ENCODE measurements at regions not wholly inside any gene's neighbourhood (a gene's known extent, or its start where the extent isn't known, plus 50 kb on each side); places are given as distances from the start of the nearest gene placed in this dataset.

DNA sequence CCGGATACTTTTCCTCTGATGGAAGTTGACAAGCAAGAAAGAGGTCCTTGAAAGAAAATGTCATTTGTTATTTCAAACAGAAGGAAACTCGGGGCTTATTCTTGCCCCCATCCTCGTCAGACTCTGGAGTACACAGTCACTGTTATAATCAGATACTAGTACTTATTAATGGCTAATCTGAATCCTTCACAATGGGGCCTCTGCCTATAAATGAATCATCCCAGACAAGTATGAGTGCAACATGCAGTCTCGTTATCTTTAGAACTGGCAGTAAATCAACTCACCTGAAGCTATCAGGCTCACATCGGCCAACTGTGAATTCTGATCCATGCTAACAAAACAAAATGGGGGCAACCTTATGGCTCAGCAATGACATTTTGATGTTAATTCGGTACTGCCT is 216.7 kb downstream of the GRIN2B start:
- DNase-seq (ENCODE audit: low read depth), result no peak

DNA sequence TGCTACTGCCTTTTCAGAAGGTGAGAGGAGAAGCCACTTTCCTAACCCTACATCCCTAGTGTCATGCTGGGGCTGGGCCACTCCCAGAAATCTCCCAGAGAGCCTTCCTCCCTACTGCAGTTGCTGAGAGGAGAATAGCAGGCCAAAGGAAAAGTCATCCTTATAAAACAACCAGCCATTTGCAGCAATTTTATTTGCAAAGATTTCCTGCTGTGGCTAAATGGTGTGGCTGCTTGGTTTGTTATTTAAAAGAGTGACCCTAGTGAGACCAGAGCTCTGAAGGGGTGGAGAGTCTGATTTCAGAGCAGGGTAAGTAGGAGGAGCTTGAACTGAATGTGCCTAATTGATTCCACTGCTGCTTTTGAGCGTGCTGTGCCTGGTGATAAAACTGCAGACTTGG is 232.0 kb downstream of the GRIN2B start:
- DNase-seq (ENCODE audit: low read depth), result no peak

DNA sequence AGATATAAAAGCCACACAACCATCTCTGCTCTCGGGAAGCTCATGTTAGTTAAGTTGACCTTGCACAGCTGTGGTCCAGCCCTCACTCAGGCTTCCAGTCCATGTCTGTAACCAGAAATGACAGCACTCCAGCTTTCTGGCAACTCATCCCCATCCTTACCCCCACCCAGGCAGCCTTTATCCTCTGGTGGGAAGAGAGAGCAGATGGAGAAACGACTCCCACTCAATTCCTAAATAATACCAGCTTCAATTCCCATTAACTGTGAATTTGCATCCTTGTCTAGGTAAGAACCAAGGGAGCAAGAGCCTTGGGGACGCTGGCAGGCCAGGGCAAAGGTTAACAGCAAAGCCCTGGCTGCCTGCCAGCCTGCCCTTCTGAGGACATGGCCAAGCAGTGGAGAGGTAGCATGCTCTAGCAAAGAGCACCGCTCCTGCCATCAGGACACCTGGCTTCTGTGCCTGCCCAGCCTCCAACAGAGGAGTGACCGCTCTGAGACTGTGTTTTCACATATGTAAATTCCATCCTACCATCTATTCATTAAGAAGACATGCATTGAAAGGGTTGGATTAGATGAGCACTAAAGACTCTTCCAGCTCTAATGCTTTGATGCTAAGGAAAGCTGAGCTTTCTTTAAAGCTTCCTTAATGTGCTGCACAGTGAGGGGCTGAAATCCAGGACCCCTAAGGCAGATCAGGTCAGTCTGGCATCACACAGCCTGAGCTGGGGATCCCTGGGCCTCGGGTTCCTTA is 236.1 kb downstream of the GRIN2B start:
- no peak for DNase-seq (ENCODE audit: low read depth)

DNA sequence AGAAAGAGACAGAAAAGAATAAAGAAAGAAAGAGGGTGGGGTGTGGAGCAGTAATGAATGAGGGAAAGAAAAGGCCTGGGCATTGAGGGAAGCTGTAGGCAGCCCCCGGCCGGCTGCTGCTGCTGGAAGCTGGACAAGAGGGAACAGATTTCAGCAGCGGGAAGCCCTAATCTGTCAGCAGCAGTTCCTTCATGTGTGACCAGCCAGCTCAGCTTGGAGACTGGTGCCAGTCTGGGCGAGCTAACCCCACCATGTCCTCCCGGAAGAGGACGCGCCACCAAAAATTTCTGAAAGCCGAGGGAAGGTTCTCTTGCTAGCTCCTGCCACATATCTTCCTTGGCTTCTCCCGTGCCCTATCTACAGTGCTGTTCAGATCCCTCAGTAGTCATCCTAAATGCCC is 236.8 kb downstream of the GRIN2B start:
- no peak for DNase-seq (ENCODE audit: low read depth)

DNA sequence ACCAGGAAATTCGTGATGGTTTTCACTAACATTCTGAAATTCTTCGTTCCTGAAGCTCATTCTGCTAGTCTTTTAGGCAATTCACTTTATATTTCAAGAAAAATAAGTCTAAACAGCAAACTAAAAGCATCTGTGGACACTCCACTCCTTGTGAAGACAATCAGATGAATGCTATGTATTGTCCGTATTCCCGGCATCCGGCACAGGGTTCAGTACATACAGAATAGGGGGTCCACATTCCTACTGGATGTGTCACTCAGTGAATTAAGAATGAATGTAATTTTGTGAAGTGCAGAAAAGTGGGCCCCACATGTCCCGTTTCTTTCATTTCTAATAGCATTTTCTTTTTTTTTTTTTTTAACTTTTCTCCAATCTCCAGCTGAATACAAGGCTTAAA is 241.3 kb downstream of the GRIN2B start:
- DNase-seq (ENCODE audit: low read depth), result no peak

DNA sequence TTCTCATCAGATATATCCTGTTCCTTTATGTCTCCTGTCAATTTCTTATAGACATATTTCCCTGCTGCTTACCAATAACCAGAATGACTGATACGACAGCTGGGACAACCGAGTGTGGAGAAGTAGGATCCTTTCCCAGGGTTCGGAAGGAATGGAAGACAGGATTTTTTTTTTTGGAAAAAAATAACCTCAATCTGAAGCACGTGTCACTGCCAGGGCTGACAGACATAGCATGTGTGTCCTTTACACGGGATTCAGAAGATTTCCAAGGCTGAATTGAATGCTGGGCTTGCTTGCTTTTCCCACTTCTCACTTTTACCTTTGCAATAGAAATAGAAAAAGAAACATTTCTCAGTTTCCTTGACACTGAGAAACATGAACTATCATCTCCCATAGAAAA is 245.7 kb downstream of the GRIN2B start:
- DNase-seq (ENCODE audit: low read depth), result no peak

DNA sequence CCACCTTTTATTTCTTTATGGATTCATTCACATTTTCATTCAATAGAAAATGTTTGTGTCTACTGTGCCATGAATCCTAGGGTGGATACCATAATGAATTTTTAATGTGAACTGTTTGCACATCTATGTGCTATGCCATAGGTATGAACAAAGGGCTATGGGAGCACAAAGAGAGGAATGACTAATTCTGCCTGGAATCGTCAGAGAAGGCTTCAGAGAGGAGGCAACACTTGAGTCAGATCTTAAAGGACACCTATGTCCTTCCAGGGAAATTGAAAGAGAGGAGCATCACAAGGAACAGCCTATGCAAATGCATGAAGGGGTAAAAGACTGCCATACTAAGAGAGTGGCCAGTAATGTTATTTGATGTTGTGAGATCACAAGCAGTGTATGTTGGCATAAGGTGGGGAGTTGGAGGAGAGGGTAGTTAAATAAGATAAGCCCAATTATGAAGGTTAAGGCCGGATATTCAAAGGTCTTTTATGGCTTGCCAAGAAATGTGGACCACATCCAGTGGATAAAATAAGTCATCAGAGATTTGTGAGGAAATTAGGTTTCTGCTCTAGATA is 246.7 kb downstream of the GRIN2B start:
- DNase-seq (ENCODE audit: low read depth), result no peak

DNA sequence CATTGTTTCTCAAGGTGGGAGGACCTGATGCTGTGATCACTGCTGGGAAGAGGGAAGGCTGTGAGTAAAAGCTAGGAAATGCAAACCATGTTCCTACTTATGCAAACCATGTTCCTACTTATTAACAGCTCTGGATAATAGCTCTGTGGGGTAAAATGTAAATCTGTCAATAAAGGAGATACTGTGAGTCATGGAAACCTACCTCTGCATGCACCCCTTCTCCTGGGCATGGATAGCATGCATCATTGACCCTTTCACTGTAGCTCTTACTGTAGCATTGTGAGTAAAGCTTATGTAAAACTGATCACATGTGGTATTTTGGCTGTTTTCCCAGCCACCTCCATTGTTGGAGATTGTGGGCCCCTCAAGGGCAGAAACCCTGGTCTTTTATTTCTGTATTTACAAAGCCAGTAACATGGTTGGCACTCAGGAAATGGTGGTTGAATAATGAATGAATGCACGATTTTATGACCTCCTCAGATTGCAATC is 253.7 kb downstream of the GRIN2B start:
- no peak for DNase-seq (ENCODE audit: low read depth)

DNA sequence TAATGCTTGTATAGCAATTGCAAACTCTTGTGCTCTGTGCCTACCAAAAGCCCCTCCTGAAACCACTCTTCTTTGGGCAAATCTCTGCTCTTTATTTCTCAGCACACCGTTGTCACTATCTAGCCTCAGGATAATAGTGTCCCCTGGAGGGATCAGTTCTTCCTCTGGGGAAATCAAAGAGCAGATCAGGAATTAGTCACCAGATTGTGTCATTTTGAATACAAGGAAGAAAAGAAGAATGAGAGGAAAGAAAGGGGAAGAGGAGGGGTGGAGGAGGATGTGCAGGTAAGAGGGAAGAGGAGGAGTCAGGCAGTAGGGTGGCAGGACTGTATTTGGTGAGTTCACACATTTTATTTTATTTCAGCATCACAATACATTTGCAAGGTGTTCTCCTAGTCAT is 256.4 kb downstream of the GRIN2B start:
- DNase-seq (ENCODE audit: low read depth), result no peak

DNA sequence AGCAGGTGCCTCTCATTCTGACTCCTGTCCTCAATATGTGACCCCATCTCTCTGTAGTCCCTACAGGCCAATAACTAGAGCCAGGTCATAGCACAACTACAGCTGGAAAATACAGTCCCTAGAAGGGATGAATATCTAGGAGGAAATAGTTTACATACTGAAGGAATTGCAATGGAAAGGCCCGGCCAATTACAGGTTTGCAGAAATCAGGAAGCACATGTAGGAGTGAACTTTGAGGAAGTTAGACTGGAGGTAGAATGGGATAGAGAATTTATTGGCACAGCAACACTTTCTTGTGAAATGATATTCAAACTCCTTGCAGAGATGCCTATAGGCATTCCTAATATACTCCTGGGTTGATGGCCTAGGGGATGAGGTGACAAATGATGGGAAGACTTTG is 257.3 kb downstream of the GRIN2B start:
- DNase-seq (ENCODE audit: low read depth), result no peak

DNA sequence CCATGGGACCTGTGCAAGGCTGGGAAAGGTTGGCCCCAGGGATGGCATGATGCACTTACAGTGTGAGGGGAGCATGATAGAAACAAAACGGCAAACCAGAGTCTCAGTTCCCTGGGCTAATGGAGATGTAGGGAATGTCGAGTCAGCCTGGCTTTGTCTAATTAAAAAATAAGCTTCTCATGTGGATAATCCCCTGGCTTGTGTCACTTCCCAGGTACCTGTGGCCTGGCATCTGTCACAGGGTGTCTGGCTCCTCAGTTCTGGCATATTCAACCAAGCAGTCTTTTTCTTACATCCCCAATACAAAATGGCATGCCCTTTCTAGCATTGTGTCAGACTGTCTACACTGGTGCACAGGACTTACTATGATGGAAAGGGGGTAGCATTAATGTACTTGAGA is 261.4 kb downstream of the GRIN2B start:
- no peak for DNase-seq (ENCODE audit: low read depth)

DNA sequence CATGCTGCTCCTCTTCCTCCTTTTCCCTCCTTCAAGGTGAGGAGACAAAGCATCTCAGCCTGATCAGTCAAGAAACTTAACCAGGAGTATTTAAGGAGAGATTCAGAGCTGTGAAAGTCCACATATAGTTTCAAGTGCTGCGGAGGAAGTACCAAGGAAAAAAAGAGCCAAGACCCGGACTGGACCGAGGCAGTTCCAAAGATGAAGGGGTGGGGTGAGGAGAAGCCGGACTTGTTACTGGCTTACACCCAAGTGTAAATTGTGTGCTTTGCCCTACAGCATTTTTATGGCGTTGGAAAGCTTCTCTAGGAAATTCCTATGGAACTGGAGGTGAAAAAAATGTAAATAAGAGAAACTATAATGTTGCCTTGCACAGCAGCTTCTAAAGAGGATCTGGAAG is 263.1 kb downstream of the GRIN2B start:
- no peak for DNase-seq (ENCODE audit: low read depth)

DNA sequence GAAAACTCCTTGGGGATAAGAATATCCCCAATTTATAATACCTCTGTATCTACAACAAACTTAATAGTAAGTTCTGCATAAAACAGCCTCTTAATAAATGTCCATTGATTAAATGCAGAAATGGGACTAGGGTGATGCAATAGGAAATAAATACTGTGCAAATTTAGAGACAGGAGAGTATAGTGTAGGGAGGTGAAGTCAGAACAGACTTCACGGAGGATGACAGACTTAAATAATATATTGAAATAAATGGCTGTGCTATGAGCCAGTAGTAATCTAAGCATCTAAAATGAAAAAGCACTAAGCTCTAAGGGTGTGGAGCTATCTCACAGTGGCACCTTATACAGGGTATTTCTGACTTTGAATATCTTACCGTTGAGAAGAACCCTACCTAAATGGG is 265.3 kb downstream of the GRIN2B start:
- DNase-seq (ENCODE audit: low read depth), result no peak

DNA sequence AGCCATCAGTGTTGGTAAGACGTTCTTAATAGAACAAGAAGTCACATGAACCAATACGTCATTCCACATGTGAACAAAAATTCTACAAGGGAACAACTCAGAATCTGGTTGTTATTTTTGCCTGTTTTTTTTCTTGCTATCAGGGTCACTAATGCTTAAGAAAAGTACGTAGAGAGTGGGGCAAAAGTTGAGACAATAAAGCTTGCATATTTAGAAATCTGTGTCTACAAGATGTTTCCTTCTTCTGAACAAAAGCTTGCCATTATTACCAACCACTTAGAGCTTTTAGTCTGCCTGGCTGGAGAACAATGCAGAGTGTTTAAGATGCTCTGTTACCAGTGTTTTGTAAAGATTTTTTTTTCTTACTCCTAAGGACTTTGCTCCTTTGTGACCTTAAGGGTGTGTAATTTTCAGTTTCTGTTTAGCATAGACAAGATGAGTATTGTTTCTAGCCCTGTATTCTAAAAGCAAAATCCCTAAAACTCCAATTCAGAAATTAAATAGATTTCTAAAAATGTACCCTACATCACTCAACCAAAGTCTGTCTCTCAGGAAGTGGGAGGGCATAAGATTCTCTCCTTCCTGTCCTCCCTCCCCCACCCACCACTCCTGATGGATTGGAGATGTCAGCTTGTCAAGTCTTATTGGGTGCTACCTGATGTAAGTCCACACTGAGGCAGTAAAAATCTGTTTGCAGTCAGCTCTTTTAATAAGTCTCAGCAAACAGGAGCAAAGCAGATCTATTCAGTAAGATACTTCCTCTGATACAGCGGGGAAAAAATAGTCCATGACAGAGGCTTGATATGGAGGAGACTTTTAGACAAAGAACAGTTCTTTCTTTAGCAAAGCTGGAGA is 267.6 kb downstream of the GRIN2B start:
- no peak for DNase-seq (ENCODE audit: low read depth)

DNA sequence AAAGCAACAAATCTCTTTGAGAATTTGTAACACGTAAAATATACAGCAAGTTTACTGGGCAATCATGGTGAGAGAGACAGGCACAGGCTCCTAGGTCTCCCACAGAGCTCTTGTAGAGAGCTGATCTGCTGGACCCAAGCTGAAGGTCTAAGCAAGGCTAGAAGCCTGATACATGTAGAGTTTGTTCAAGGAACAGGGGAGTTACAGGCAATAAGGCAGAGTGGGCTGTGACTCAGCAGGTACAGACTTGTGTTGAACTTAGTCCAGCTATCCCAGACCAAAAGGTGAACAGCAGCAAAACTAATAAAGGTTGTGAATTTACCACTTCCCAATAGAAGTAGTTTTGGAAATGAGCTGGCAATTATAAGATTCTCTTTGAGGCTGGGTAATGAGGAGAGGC is 273.6 kb downstream of the GRIN2B start:
- DNase-seq (ENCODE audit: low read depth), result no peak

DNA sequence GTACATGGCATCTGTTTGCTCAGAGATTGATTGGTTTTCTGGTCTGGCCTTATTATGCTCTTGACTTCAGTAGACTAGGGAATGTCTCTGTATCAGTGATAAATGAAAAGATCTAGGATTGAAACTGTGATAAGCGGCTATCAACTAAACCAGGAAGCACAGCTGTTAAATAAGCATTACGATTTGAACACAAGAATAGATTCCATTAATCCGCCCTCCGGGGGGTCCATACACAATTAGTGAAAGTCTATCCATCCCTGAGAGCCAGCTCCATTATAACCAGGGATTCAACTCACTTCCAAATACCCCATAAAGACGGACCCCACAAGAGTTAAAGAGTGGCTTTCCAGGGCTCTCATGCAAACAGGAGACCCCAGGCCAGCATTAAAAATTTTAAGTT is 279.0 kb downstream of the GRIN2B start:
- no peak for DNase-seq (ENCODE audit: low read depth)

DNA sequence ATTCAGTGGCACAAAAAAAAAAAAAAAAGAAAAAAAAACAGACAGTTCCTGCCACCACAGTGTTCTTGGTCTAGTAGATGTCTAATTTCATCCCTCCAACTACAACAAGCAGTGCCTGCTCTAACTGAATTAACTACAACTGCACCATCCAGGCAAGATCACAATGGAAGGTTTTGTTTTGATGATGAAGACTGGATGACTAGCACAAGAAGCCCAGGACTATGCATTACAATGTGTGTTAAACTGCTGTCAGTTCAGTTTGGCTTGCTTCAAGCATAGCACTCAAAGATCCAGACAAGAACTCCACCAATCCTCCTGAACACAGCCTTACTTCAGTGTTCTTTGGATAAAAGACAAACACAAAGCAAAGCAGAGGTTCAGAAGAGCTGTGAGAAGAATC is 279.9 kb downstream of the GRIN2B start:
- DNase-seq (ENCODE audit: low read depth), result no peak

DNA sequence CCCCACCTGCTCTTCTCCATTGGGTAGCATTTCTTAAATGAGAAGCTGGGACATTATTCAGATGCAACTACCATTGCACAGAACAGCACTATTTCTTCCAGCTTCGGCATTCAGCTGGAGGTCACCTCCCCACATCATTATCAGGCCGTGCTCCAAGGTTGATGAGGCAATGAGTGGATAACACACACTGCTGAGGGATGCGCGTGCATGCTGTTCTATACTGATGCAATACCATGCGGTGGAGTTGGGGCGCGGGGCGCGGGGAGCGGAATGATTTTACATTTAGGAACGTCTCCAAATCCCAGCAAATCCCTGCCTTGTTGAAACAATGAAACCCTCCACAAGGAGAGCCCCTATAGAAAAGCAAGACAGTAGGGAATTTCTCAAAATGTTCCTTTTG is 283.4 kb downstream of the GRIN2B start:
- no peak for DNase-seq (ENCODE audit: low read depth)

DNA sequence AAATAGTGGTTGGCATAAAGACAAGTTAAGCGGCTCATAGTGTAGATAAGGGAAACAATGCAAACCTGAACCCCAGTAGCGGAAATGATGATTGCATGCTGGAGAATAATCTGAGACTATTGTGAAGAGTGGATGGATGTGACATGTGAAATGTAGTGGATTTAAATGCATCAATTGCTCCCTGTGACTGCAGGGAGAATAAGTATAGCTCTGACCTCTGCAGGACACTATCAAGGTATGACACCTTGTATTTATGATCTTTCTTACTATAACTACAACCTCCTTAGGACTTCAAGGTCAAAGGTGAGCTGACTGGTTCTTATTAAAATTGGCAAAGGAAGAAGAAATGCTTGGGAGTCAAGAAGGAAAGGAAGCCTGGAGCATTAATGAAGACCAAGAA is 285.6 kb downstream of the GRIN2B start:
- DNase-seq (ENCODE audit: low read depth), result no peak

DNA sequence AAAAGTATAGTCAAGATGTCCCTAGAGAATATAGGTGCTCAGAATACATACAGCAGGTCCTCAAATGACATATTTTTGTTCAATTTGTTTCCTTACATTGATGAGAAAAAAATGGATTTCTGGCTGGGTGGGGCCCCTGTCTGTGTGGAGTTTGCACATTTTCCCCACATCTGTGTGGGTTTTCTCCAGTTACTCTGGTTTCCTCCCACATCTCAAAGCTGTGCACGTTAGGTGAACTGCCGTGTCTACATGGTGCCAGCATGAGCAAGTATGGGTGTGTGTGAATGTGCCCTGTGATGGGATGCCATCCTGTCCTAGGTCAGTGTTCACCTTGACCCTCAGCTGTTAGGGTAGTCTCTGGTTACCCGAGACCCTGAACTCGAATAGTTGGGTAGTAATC is 289.1 kb downstream of the GRIN2B start:
- no peak for DNase-seq (ENCODE audit: low read depth)

DNA sequence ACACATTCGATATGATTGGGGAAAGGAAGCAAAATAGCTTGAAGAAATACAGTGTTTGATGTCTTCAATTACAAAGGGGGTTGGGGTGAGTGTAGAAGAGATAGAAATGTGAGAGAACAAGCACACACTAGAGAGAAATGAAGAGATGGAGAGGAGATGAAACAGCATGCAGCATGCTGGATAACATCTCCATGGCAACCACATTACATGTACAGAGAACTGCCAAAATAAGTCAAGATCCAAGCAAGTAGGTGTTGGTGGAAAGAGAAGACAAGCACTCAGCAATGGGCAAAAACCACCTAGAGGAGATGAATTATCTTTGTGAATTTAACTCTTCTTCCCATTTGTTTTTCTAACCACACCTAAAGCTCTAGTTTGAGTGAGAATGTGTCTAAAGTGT is 289.8 kb downstream of the GRIN2B start:
- no peak for DNase-seq (ENCODE audit: low read depth)

DNA sequence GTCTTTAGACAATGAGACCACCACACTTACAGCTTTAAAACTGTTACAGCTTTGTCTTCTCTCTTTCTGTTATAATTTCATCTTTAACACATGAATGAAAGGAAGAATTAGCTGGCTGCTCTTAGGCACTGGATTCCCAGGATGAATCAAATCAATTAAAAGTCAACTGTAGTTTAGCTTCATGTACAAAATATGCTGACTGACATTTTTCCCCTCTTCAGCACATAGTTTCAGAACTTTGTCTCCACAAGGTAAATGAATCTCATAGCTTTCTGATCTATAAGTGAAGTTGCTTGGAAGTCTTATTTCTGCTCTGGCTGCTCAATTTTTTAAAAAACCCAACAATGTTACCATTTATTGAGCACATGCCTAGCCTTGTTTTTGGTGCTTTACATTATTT is 293.8 kb downstream of the GRIN2B start:
- no peak for DNase-seq (ENCODE audit: low read depth)

DNA sequence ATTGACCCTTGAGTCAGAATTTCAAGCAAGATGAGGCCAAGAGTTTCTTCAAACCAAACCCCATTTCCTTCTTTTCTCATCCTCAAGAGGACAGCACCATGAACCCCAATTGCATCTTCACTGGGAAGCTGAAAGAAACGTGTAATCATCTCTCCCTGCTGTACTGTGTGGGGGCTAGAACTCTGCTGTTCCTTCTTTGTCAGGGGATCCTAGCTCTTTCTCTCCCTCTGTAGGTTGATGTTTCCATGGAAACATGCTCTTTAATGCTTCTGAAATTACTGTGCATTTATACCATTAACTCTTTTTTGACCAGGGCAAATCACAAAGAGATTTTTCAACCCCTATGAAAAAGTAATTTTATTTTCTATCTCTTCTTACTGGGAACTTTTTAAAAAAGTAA is 295.1 kb downstream of the GRIN2B start:
- no peak for DNase-seq (ENCODE audit: low read depth)

Data from GM04504 (cell line).